Tibial nerve (tissue), 4 donors: ENCODE measurements at regions not wholly inside any gene's neighbourhood (a gene's known extent, or its start where the extent isn't known, plus 50 kb on each side); places are given as distances from the start of the nearest gene placed in this dataset.

Experiments
- DNase-seq, 2 donors: peaks; one replicate each; pipeline ENCODE4 v3.0.0-alpha.2; 2019; ENCODE audit warnings: low spot score in 2 of 2
- H3K27ac ChIP-seq, 4 donors: fragments of 200-600 bp; sonication (generic) in 3 of 4; one replicate each; pipeline ENCODE4 v1.5.1; 2017 to 2019; ENCODE audit warnings: mild to moderate bottlenecking in 1 of 4
- H3K27me3 ChIP-seq, 2 donors: fragments of 200-600 bp; sonication (generic) in 1 of 2; one replicate each; pipeline versions ENCODE4 v1.5.1 to v1.6.0; 2017 to 2019
- H3K36me3 ChIP-seq, 3 donors: fragments of 200-600 bp; sonication (generic); one replicate each; pipeline ENCODE4 v1.5.1; 2018 to 2019
- H3K4me1 ChIP-seq, 4 donors: fragments of 200-600 bp; sonication (generic) in 3 of 4; one replicate each; pipeline ENCODE4 v1.5.1; 2017 to 2019
- H3K4me3 ChIP-seq, 4 donors: fragments of 200-600 bp; sonication (generic) in 3 of 4; one replicate each; pipeline ENCODE4 v1.5.1; 2017 to 2019; ENCODE audit warnings: mild to moderate bottlenecking in 1 of 4, moderate library complexity in 1 of 4
- H3K9me3 ChIP-seq, 4 donors: fragments of 200-600 bp; sonication (generic) in 3 of 4; one replicate each; pipeline ENCODE4 v1.5.1; 2017 to 2019
- EP300 ChIP-seq, 2 donors: sonication (generic); formaldehyde crosslinking; IDR thresholded peaks; one replicate each; pipeline ENCODE4 v1.6.1; 2017; ENCODE audit warnings: antibody characterized with exemption in 2 of 2, mild to moderate bottlenecking in 1 of 2
- POLR2A ChIP-seq, 2 donors: fragments of 450-650 bp; IDR thresholded peaks; one replicate each; pipeline ENCODE4 v1.6.1; 2017; ENCODE audit warnings: antibody characterized with exemption in 2 of 2, mild to moderate bottlenecking in 2 of 2, moderate library complexity in 2 of 2
- WGBS, 2 donors: methylation state at CpG; one replicate each; pipeline ENCODE4 v1.1.5; 2018; 5-methylcytosine and 5-hydroxymethylcytosine counted together
- TF ChIP-seq, protein P1 (sequence below), 5 experiments: fragments of 200-600 bp in 3 of 5; fragments of 450-650 bp in 2 of 5; sonication (generic) in 3 of 5; IDR thresholded peaks; one replicate each; pipeline ENCODE4 v1.5.1; 2016 to 2019; ENCODE audit warnings: antibody characterized with exemption in 5 of 5, mild to moderate bottlenecking in 3 of 5, moderate library complexity in 2 of 5

DNA sequence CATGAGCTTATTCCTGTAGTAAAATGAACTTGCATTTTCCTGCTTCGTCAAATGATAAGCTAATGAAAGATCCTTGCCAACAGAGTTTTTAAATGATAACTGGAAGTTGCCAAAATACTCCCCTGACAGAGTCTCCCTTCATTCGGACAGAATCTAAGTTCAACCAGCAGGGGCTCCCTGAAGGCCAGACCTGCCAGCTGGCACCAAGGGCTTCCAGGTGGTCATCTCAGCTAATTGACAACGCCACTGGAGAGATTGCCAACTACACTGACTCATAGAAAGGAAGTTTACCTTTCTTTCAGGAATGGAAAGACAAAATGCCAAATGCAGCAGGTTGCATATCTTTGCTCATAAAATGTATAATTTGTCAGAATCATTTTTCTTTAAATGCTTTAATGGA lies 462.8 kb downstream of the GXYLT1 start:
- no peak for DNase-seq
- Histone ChIP-seq H3K4me3 (no peak overlapping the region), H3K9me3 (no peaks in the 10 kb centered on the region), H3K27me3 (no peaks in the 10 kb centered on the region), H3K4me1 (no peaks in the 10 kb centered on the region), H3K27ac (no peak overlapping the region), H3K36me3 (no peaks in the 10 kb centered on the region)
- 63 to 67% methylated on average over 3 of the region's 3 CpGs for WGBS, 2 donors
- TF ChIP-seq POLR2A (IDR thresholded peaks at IDR 0.05) (no peak), EP300 (IDR thresholded peaks at IDR 0.05) (no peak)
- TF ChIP-seq, protein P1, sequence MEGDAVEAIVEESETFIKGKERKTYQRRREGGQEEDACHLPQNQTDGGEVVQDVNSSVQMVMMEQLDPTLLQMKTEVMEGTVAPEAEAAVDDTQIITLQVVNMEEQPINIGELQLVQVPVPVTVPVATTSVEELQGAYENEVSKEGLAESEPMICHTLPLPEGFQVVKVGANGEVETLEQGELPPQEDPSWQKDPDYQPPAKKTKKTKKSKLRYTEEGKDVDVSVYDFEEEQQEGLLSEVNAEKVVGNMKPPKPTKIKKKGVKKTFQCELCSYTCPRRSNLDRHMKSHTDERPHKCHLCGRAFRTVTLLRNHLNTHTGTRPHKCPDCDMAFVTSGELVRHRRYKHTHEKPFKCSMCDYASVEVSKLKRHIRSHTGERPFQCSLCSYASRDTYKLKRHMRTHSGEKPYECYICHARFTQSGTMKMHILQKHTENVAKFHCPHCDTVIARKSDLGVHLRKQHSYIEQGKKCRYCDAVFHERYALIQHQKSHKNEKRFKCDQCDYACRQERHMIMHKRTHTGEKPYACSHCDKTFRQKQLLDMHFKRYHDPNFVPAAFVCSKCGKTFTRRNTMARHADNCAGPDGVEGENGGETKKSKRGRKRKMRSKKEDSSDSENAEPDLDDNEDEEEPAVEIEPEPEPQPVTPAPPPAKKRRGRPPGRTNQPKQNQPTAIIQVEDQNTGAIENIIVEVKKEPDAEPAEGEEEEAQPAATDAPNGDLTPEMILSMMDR (IDR thresholded peaks at IDR 0.05), result no peak

DNA sequence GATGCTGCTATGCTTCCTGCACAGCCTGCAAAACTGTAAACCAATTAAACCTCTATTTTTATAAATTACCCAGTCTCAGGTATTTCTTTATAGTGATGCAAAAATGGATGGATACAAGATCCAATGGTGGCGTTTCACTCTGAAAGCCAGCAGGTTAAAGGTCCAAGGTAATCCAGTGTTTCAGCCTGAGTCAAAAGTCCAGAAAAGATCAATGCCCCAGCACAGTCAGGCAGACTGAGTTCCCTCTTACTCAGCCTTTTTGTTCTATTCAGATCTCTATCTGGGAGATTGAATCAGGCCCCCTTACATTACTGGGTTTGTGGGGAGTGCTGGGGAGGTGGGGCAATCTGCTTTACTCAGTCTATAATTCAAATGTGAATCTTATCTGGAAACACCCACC lies 464.5 kb downstream of the GXYLT1 start:
- WGBS, 2 donors, result 81 to 90% methylated on average over 1 of the region's 1 CpG
- TF ChIP-seq, protein P1 (IDR thresholded peaks at IDR 0.05), result no peak
- TF ChIP-seq EP300 (IDR thresholded peaks at IDR 0.05) (no peak), POLR2A (IDR thresholded peaks at IDR 0.05) (no peak)
- H3K27me3 ChIP-seq, result no peaks in the 10 kb centered on the region
- H3K27ac ChIP-seq, result no peak overlapping the region
- no peak for DNase-seq
- no peaks in the 10 kb centered on the region for H3K9me3 ChIP-seq
- H3K36me3 ChIP-seq, result no peaks in the 10 kb centered on the region
- H3K4me1 ChIP-seq, result no peaks in the 10 kb centered on the region
- H3K4me3 ChIP-seq, result no peak overlapping the region

DNA sequence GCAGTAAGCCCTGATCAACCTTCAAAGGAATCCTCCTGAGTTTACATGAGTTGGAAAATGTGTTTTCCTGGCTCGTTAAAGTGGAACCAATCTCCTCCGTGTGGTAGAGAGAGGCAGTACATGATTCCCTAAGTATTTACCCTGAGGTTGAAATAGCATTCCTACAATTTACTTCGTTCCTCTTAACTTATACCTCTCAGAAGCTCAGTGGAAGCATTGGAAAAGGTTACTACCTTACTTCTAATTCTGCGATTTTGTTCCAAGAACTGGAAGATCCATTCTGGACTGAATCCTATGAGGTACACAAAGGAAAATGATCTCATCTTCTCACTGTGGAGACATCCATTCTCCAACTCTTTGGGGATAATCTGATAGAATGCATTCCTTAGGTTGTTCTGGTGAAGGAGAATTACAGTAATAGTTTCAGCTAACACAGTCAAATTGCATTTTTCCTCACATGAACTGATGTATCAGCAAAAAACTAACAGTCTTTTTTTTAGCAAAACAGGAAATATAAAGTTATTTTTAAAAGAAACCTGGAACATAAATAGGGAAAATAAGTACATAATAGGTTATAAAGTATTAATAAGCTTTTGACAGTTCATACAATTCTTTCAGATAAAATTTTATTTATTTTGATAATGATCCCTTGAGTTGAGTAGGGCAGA lies 475.6 kb downstream of the PDZRN4 start:
- Histone ChIP-seq H3K27ac (no peak overlapping the region), H3K36me3 (no peaks in the 10 kb centered on the region), H3K4me3 (no peak overlapping the region), H3K9me3 (no peaks in the 10 kb centered on the region), H3K27me3 (no peaks in the 10 kb centered on the region), H3K4me1 (no peaks in the 10 kb centered on the region)
- WGBS, 2 donors, result 14 to 23% methylated on average over 4 of the region's 4 CpGs
- no peak for DNase-seq
- TF ChIP-seq, protein P1 (IDR thresholded peaks at IDR 0.05), result peak in 3 of 5 experiments; percentile 30 to 36 (median 35)
- no peak for TF ChIP-seq EP300 (IDR thresholded peaks at IDR 0.05)
- TF ChIP-seq POLR2A (IDR thresholded peaks at IDR 0.05), result no peak

DNA sequence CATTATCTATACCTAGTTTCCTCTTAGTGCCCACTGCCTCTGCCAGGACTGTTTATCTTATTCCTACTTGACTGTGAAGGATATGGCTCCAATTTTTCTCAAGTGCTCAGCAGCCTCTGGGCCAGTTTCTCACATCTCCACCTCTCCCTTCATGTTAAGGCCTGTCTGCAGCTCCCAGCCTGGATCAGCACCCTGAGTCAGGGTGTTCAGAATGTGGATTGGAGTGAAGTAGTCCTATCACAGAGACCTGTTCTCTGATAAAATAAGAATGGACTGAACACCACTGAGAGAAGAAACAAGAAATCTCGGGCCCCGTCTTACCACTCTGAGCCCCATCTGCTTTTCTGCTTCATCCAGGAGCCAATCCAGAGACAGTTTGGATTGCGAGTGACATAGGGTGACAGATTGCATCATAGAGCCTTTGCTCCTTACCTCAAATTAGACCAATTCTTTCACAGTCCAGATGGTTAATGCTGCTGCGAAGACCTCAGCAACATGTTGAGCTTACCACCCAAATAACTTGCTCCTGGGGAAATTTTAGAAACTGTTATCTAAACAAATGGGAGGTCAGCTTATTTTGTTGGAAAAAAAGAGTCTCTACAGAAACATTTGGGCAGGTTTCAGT lies 473.1 kb downstream of the PDZRN4 start:
- no peak for DNase-seq
- no peak overlapping the region for H3K4me3 ChIP-seq

DNA sequence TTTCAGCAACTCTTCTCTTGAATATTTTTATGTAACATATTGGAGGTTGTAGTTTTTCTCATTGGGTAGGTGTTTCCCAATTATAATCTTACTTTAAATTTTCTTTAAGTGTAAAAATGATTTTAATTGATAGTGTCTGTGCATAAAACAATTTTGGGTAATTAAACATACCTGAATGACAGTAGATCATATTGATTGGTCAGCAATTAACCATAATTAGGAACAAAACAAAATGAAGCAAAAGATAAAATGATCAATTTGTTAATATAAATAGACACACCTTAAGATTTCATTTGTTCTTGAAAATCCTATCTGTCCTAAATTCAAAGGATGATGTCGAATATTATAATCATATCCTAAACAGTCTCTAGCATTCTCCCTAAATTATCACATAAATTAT lies 468.3 kb downstream of the PDZRN4 start:
- no peak for DNase-seq
- TF ChIP-seq, protein P1 (IDR thresholded peaks at IDR 0.05), result no peak
- TF ChIP-seq POLR2A (IDR thresholded peaks at IDR 0.05) (no peak), EP300 (IDR thresholded peaks at IDR 0.05) (no peak)
- no peaks in the 10 kb centered on the region for H3K36me3 ChIP-seq
- no peaks in the 10 kb centered on the region for H3K4me1 ChIP-seq
- WGBS, 2 donors, result 94 to 98% methylated on average over 1 of the region's 1 CpG
- no peak overlapping the region for H3K27ac ChIP-seq
- no peaks in the 10 kb centered on the region for H3K27me3 ChIP-seq
- no peak overlapping the region for H3K4me3 ChIP-seq
- H3K9me3 ChIP-seq, result peaks cover 0 to 6% (median 0%) of the 10 kb centered on the region in 4 donors

More for the DNA sequence above, 473.1 kb downstream of the PDZRN4 start:
- Histone ChIP-seq H3K4me1 (no peaks in the 10 kb centered on the region), H3K27me3 (no peaks in the 10 kb centered on the region), H3K9me3 (no peaks in the 10 kb centered on the region), H3K36me3 (no peaks in the 10 kb centered on the region), H3K27ac (no peak overlapping the region)
- 79 to 86% methylated on average over 4 of the region's 4 CpGs for WGBS, 2 donors
- TF ChIP-seq EP300 (IDR thresholded peaks at IDR 0.05) (no peak), POLR2A (IDR thresholded peaks at IDR 0.05) (no peak)
- TF ChIP-seq, protein P1 (IDR thresholded peaks at IDR 0.05), result no peak
